Left kidney (tissue), 1 donor: ENCODE measurements at regions not wholly inside any gene's neighbourhood (a gene's known extent, or its start where the extent isn't known, plus 50 kb on each side); places are given as distances from the start of the nearest gene placed in this dataset.

Experiments
- DNase-seq: peaks from one replicate; pipeline ENCODE4 v3.0.0-alpha.2; 2013

- DNase-seq, result no peak
These were observed 269.8 kb downstream of the SYK start for GRCh38 chr9:91071184-91071990.

GRCh38 chr9:91073049-91073810 lies 271.6 kb downstream of the SYK start:
- DNase-seq, result no peak

GRCh38 chr9:91073811-91074771 lies 272.5 kb downstream of the SYK start:
- DNase-seq, result no peak

- no peak for DNase-seq
These were observed 273.2 kb downstream of the SYK start for GRCh38 chr9:91074866-91075265.

GRCh38 chr9:91075279-91075678 lies 273.7 kb downstream of the SYK start:
- DNase-seq, result no peak

GRCh38 chr9:91077624-91078368 lies 276.2 kb downstream of the SYK start:
- DNase-seq, result no peak

GRCh38 chr9:91078369-91078695 lies 276.7 kb downstream of the SYK start:
- no peak for DNase-seq

- DNase-seq, result no peak
These were observed 279.0 kb downstream of the AUH start for GRCh38 chr9:91082731-91083130.

- no peak for DNase-seq
These were observed 276.7 kb downstream of the AUH start for GRCh38 chr9:91084896-91085516.

GRCh38 chr9:91085517-91086291 lies 276.0 kb downstream of the AUH start:
- DNase-seq, result no peak

- no peak for DNase-seq
These were observed 274.9 kb downstream of the AUH start for GRCh38 chr9:91086657-91087461.

- DNase-seq, result no peak
These were observed 274.3 kb downstream of the AUH start for GRCh38 chr9:91087462-91087759.

- peak; percentile 27 for DNase-seq
These were observed 272.2 kb downstream of the AUH start for GRCh38 chr9:91089405-91090129.

GRCh38 chr9:91090130-91090410 lies 271.6 kb downstream of the AUH start:
- no peak for DNase-seq

- no peak for DNase-seq
These were observed 269.5 kb downstream of the AUH start for GRCh38 chr9:91092214-91092613.

GRCh38 chr9:91094324-91095088 lies 267.2 kb downstream of the AUH start:
- DNase-seq, result no peak

- no peak for DNase-seq
These were observed 263.4 kb downstream of the AUH start for GRCh38 chr9:91098203-91098850.

- no peak for DNase-seq
These were observed 262.3 kb downstream of the AUH start for GRCh38 chr9:91099436-91099835.
